Fibroblast of pulmonary artery (primary cell): ENCODE measurements at regions not wholly inside any gene's neighbourhood (a gene's known extent, or its start where the extent isn't known, plus 50 kb on each side); places are given as distances from the start of the nearest gene placed in this dataset.

Experiments used
- DNase-seq: peaks from one replicate; pipeline ENCODE4 v3.0.0-alpha.2; 2010; ENCODE audit warnings: low read depth
- H3K4me3 ChIP-seq: replicated peaks from 2 replicates; pipeline ENCODE4 v1.5.1; 2011; ENCODE audit warnings: low read depth, mild to moderate bottlenecking, control low read depth, low read length, moderate library complexity
- CTCF ChIP-seq: IDR thresholded peaks from 2 replicates; pipeline ENCODE4 v1.5.1; 2011; ENCODE audit warnings: mild to moderate bottlenecking, control low read depth, low read length, inconsistent platforms; ENCODE audit errors: missing control alignments

- DNase-seq = no peak
- no peak for TF ChIP-seq CTCF
- no peak overlapping the region for H3K4me3 ChIP-seq
These were observed 150.4 kb downstream of the PHETA1 start for GRCh38 chr12:111218499-111218898.

- DNase-seq = no peak
- no peak overlapping the region for H3K4me3 ChIP-seq
- no peak for TF ChIP-seq CTCF
These were observed 152.3 kb downstream of the PHETA1 start for GRCh38 chr12:111216387-111217159.

- H3K4me3 ChIP-seq = no peak overlapping the region
- DNase-seq = no peak
- no peak for TF ChIP-seq CTCF
These were observed 153.0 kb downstream of the PHETA1 start for GRCh38 chr12:111215881-111216280.

- no peak overlapping the region for H3K4me3 ChIP-seq
- TF ChIP-seq CTCF = no peak
- DNase-seq = no peak
These were observed 154.5 kb downstream of the PHETA1 start for GRCh38 chr12:111214401-111214800.

GRCh38 chr12:111213561-111213960, 155.3 kb downstream of the PHETA1 start:
- no peak overlapping the region for H3K4me3 ChIP-seq
- no peak for DNase-seq
- no peak for TF ChIP-seq CTCF

GRCh38 chr12:111212814-111213456, 156.0 kb downstream of the PHETA1 start:
- no peak for TF ChIP-seq CTCF
- H3K4me3 ChIP-seq = no peak overlapping the region
- no peak for DNase-seq
